ENCODE measurements at regions not wholly inside any gene's neighbourhood (a gene's known extent, or its start where the extent isn't known, plus 50 kb on each side); places are given as distances from the start of the nearest gene placed in this dataset.

GRCh38 chr13:76808927-76809326, 77.3 kb downstream of the KCTD12 start:
- TF ChIP-seq POLR2A (IDR thresholded peaks at IDR 0.05): no peak
- no peak for TF ChIP-seq CTCF (IDR thresholded peaks at IDR 0.05)
- TF ChIP-seq EP300 (IDR thresholded peaks at IDR 0.05): no peak
- no peak for TF ChIP-seq POLR2AphosphoS5 (IDR thresholded peaks at IDR 0.05)
- no peak overlapping the region for H3K27ac ChIP-seq
- DNase-seq: no peak

DNA sequence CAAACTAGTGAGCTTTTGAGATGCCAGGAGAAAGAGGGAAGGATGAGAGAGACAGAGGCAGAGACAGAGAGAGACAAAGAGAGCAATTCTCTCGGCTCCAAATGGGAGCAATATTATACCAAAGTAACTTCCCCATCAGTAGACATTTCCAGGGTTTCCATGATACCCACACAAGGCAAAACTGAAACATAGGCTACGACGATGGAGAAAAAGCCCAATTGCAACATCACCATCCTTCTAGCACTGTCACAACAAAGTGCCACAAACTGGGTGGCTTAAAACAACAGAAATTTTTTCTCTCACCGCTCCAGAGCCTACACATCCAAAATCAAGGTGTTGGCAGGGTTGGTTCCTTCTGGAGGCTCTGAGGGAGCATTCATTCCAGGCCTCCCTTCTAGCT, 81.4 kb downstream of the KCTD12 start:
- 75 to 87% methylated on average over 4 of the region's 4 CpGs for WGBS, 2 donors
- no peak for DNase-seq
- no peak for ATAC-seq (ENCODE audit: low FRiP score in 2 of 2)
- Histone ChIP-seq H3K4me1 (no peaks in the 10 kb centered on the region), H3K4me3 (no peak overlapping the region), H3K27me3 (no peaks in the 10 kb centered on the region), H3K36me3 (no peaks in the 10 kb centered on the region), H3K9me3 (no peaks in the 10 kb centered on the region), H3K27ac (no peak overlapping the region)
- no peak for TF ChIP-seq POLR2A (IDR thresholded peaks at IDR 0.05)
- no peak for TF ChIP-seq EP300 (IDR thresholded peaks at IDR 0.05)
- TF ChIP-seq CTCF (IDR thresholded peaks at IDR 0.05): no peak
- TF ChIP-seq POLR2AphosphoS5 (IDR thresholded peaks at IDR 0.05): no peak

More at GRCh38 chr13:76808927-76809326, 77.3 kb downstream of the KCTD12 start:
- H3K27me3 ChIP-seq: no peaks in the 10 kb centered on the region
- H3K4me1 ChIP-seq: peaks cover 0 to 18% (median 8%) of the 10 kb centered on the region in 4 donors
- WGBS, 2 donors: 40 to 55% methylated on average over 2 of the region's 2 CpGs
- H3K9me3 ChIP-seq: no peaks in the 10 kb centered on the region
- no peak overlapping the region for H3K4me3 ChIP-seq
- H3K36me3 ChIP-seq: no peaks in the 10 kb centered on the region
- no peak for ATAC-seq (ENCODE audit: low FRiP score in 2 of 2)

DNA sequence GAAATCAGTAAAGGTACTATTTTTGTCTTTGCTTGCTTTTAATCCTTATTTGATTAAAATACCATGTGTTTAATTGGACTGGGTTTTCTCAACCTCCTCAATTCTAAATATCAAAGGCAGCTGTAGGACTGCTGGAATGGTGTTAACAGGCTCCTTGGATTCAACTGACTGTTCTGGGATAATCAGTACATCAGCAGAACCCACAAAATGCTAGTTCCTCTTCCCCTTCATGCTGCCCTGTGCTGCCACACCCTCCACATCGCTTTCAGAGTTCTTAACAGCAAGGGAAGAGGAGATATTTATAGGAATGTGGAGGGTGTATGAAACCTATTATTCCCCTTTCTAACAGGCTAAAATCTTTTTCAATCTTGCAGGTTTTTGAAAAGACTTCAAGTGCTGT, 82.4 kb downstream of the KCTD12 start:
- Histone ChIP-seq H3K4me3 (no peak overlapping the region), H3K36me3 (no peaks in the 10 kb centered on the region), H3K9me3 (no peaks in the 10 kb centered on the region), H3K27me3 (no peaks in the 10 kb centered on the region), H3K27ac (no peak overlapping the region), H3K4me1 (peaks cover 0 to 3% (median 0%) of the 10 kb centered on the region in 4 donors)
- TF ChIP-seq POLR2AphosphoS5 (IDR thresholded peaks at IDR 0.05) (no peak), EP300 (IDR thresholded peaks at IDR 0.05) (no peak), CTCF (IDR thresholded peaks at IDR 0.05) (no peak), POLR2A (IDR thresholded peaks at IDR 0.05) (no peak)
- WGBS, 2 donors: 6 to 40% methylated on average over 1 of the region's 1 CpG
- ATAC-seq (ENCODE audit: low FRiP score in 2 of 2) (peak in 1 of 2 donors; percentile 67), DNase-seq (no peak)

GRCh38 chr13:76800943-76801342, 85.3 kb downstream of the KCTD12 start:
- Histone ChIP-seq H3K36me3 (no peaks in the 10 kb centered on the region), H3K9me3 (no peaks in the 10 kb centered on the region), H3K4me3 (no peak overlapping the region), H3K27ac (no peak overlapping the region), H3K27me3 (no peaks in the 10 kb centered on the region), H3K4me1 (peaks cover 0 to 3% (median 0%) of the 10 kb centered on the region in 4 donors)
- 72 to 77% methylated on average over 2 of the region's 2 CpGs for WGBS, 2 donors
- no peak for ATAC-seq (ENCODE audit: low FRiP score in 2 of 2)
- no peak for DNase-seq
- TF ChIP-seq POLR2A (IDR thresholded peaks at IDR 0.05) (no peak), EP300 (IDR thresholded peaks at IDR 0.05) (no peak), CTCF (IDR thresholded peaks at IDR 0.05) (no peak), POLR2AphosphoS5 (IDR thresholded peaks at IDR 0.05) (no peak)

DNA sequence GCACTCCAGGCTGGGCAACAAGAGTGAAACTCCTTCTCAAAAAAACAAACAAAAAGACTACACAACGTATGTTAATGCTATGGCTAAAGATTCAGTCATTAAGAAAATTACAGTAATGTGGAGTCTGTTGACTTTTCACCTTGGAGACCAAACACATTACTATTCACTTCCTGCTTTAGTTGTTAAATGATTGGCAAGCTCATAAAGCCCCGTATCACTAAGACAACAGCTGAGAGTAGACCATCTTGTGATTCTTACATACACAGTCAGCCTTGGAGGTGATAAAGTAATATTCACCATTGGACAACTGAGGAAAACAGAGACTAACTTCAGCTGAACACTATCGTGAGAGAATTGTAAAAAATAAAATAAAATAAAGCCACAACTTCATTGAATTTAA, 86.5 kb downstream of the KCTD12 start:
- no peak for TF ChIP-seq CTCF (IDR thresholded peaks at IDR 0.05)
- TF ChIP-seq POLR2A (IDR thresholded peaks at IDR 0.05): no peak
- ATAC-seq (ENCODE audit: low FRiP score in 2 of 2) (peak; percentile 44 to 49), DNase-seq (no peak)
- H3K27ac ChIP-seq: no peak overlapping the region
- no peaks in the 10 kb centered on the region for H3K9me3 ChIP-seq
- no peaks in the 10 kb centered on the region for H3K36me3 ChIP-seq
- no peak overlapping the region for H3K4me3 ChIP-seq
- peaks cover 0 to 3% (median 0%) of the 10 kb centered on the region in 4 donors for H3K4me1 ChIP-seq
- 21 to 37% methylated on average over 3 of the region's 3 CpGs for WGBS, 2 donors
- H3K27me3 ChIP-seq: no peaks in the 10 kb centered on the region

Data from upper lobe of left lung (tissue), 6 donors.